HEK293T (cell line): ENCODE measurements at regions not wholly inside any gene's neighbourhood (a gene's known extent, or its start where the extent isn't known, plus 50 kb on each side); places are given as distances from the start of the nearest gene placed in this dataset.

ENCODE experiments used
- CTCF ChIA-PET: fragments of 350-600 bp; formaldehyde crosslinking; extraction: SDS; loops from one replicate; lab custom pipeline; 2021; ENCODE audit warnings: antibody characterized with exemption, inconsistent platforms; lab: Yijun Ruan, JAX
- POLR2A ChIA-PET: fragments of 350-600 bp; formaldehyde crosslinking; extraction: SDS; loops from one replicate; lab custom pipeline; 2020; ENCODE audit warnings: antibody characterized with exemption, inconsistent platforms; lab: Yijun Ruan, JAX
- DNase-seq: peaks from one replicate; pipeline ENCODE4 v3.0.0; 2012; ENCODE audit warnings: mixed read lengths; ENCODE audit errors: extremely low spot score
- ARNT ChIP-seq: fragments of 450-650 bp; IDR thresholded peaks from 2 replicates; pipeline ENCODE4 v1.6.1; 2017; ENCODE audit warnings: mild to moderate bottlenecking
- BHLHE40 ChIP-seq: fragments of 450-650 bp; IDR thresholded peaks from 2 replicates; pipeline ENCODE4 v1.6.1; 2016; ENCODE audit warnings: mild to moderate bottlenecking, moderate library complexity, borderline replicate concordance
- CTBP1 ChIP-seq: fragments of 450-650 bp; IDR thresholded peaks from 2 replicates; pipeline ENCODE4 v1.6.1; 2016; ENCODE audit warnings: borderline replicate concordance
- ELF4 ChIP-seq: fragments of 450-650 bp; IDR thresholded peaks from 2 replicates; pipeline ENCODE4 v1.6.1; 2017; ENCODE audit warnings: antibody characterized with exemption
- FOXA1 ChIP-seq: fragments of 450-650 bp; IDR thresholded peaks from 2 replicates; pipeline ENCODE4 v1.6.1; 2016; ENCODE audit warnings: mild to moderate bottlenecking
- FOXK2 ChIP-seq: fragments of 450-650 bp; IDR thresholded peaks from 2 replicates; pipeline ENCODE4 v1.6.1; 2016; ENCODE audit warnings: mild to moderate bottlenecking
- FOXM1 ChIP-seq: fragments of 450-650 bp; IDR thresholded peaks from 2 replicates; pipeline ENCODE4 v1.6.1; 2017; ENCODE audit warnings: mild to moderate bottlenecking, borderline replicate concordance
- HDGF ChIP-seq: fragments of 450-650 bp; IDR thresholded peaks from 2 replicates; pipeline ENCODE4 v1.6.1; 2017; ENCODE audit warnings: antibody characterized with exemption, borderline replicate concordance
- L3MBTL2 ChIP-seq: fragments of 450-650 bp; conservative IDR thresholded peaks from 2 replicates; pipeline ENCODE4 v1.6.1; 2016; ENCODE audit warnings: mild to moderate bottlenecking
- LEF1 ChIP-seq: fragments of 450-650 bp; IDR thresholded peaks from 2 replicates; pipeline ENCODE4 v1.6.1; 2017; ENCODE audit warnings: mild to moderate bottlenecking, borderline replicate concordance
- NFRKB ChIP-seq: fragments of 450-650 bp; IDR thresholded peaks from 2 replicates; pipeline ENCODE4 v1.6.1; 2016; ENCODE audit warnings: mild to moderate bottlenecking, moderate library complexity
- SP1 ChIP-seq: fragments of 450-650 bp; IDR thresholded peaks from 2 replicates; pipeline ENCODE4 v1.6.1; 2017
- SUZ12 ChIP-seq: fragments of 450-650 bp; IDR thresholded peaks from 2 replicates; pipeline ENCODE4 v1.6.1; 2016; ENCODE audit warnings: mild to moderate bottlenecking
- TARDBP ChIP-seq: fragments of 450-650 bp; IDR thresholded peaks from 2 replicates; pipeline ENCODE4 v1.6.1; 2016
- ZNF384 ChIP-seq: fragments of 450-650 bp; IDR thresholded peaks from 2 replicates; pipeline ENCODE4 v1.6.1; 2016
- TF ChIP-seq, protein P1 (sequence below): fragments of 450-650 bp; IDR thresholded peaks from 2 replicates; pipeline ENCODE4 v1.6.1; 2016

DNA sequence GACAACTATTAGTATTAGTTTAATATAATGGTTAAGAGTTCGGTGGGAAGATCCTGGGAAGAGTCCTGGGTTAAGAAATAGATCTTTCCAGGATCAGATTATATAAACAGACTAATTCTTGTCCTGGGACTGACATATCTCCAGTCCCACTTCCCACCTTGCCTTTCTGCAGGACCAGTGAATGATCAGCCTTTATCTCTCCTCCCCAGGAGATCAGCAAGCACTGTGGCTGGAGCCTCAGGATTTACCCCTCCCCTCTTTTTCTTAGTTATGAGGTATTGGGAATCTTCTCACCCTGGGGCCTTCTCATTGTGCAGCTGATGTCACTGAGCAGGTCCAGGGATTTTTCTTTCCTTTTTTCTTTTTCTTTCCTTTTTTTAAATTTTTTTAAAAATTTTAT, 135.7 kb upstream of the UMPS start:
- TF ChIP-seq ZNF384 (no peak), FOXA1 (no peak), TARDBP (no peak), BHLHE40 (no peak), NFRKB (no peak), FOXK2 (no peak), HDGF (no peak), FOXM1 (no peak), LEF1 (no peak), ELF4 (no peak), L3MBTL2 (no peak), ARNT (no peak), SP1 (no peak), SUZ12 (no peak), CTBP1 (no peak)
- TF ChIP-seq, protein P1, sequence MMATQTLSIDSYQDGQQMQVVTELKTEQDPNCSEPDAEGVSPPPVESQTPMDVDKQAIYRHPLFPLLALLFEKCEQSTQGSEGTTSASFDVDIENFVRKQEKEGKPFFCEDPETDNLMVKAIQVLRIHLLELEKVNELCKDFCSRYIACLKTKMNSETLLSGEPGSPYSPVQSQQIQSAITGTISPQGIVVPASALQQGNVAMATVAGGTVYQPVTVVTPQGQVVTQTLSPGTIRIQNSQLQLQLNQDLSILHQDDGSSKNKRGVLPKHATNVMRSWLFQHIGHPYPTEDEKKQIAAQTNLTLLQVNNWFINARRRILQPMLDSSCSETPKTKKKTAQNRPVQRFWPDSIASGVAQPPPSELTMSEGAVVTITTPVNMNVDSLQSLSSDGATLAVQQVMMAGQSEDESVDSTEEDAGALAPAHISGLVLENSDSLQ: no peak
- DNase-seq: no peak
- CTCF ChIA-PET: no interaction called here
- POLR2A ChIA-PET: no interaction called here

DNA sequence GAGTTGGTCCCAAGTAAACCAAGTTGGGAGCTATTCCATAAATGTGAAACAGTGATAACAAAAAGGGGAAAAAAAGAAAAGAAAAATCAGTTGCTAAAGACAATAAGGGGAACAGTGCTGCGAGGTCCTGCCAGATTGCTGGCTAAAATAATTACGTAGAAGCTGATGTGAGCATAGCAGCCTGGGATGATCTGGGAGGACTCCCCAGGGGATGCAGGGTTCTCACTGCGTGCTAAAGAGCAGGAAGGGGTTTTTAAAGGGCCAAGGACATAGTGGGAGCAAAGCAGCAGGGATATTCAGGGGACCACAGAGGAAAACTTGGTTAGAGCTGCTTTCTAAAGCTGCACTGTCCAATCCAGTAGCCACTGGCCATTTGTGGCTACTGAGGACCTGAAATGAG, 133.0 kb upstream of the UMPS start:
- ChIA-PET CTCF (no interaction called here), POLR2A (no interaction called here)
- TF ChIP-seq BHLHE40: no peak
- TF ChIP-seq HDGF: no peak
- no peak for DNase-seq

- no peak for DNase-seq
- CTCF ChIA-PET: no interaction called here
- no peak for TF ChIP-seq ZNF384
- TF ChIP-seq ELF4: no peak
- TF ChIP-seq LEF1: no peak
- no peak for TF ChIP-seq TARDBP
- POLR2A ChIA-PET: no interaction called here
These were observed 132.3 kb upstream of the UMPS start for GRCh38 chr3:124597979-124598378.

DNA sequence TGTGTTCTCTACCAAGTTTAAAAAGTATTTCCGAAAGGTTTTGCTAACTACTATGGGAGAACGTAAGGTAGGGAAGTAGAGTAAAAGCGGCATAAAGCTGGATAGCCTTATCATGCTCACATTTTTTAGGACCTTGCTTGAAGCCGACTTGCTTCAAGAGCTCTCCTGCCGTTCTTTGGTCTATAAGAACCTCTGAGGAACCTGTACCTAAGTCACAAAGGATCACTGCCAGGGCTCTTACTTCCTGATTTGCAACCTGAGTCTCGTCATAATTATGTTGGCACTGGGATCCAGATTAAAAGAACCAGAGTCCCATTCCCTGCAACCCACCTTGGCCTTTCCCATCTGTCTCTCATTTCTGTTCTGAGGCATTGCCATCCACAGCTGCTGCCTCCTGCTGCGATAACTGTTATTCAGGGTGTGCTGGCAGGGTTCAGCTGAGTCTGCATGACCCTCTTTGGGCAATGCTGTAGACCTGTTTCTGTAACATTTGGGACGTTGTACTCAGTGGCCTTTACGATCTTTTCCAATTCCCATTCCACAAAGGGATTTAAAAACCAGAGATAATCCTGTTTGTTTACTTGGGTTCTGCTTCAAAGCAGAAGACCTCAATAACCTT, 131.0 kb upstream of the UMPS start:
- CTCF ChIA-PET: no interaction called here
- TF ChIP-seq, protein P1: no peak
- no peak for TF ChIP-seq ZNF384
- no peak for TF ChIP-seq HDGF
- no peak for TF ChIP-seq TARDBP
- no peak for TF ChIP-seq LEF1
- no peak for TF ChIP-seq BHLHE40
- TF ChIP-seq ELF4: no peak
- TF ChIP-seq NFRKB: no peak
- TF ChIP-seq SUZ12: no peak
- no peak for TF ChIP-seq FOXA1
- TF ChIP-seq ARNT: no peak
- no peak for TF ChIP-seq FOXM1
- no peak for TF ChIP-seq SP1
- TF ChIP-seq CTBP1: no peak
- TF ChIP-seq FOXK2: no peak
- no peak for TF ChIP-seq L3MBTL2
- DNase-seq: no peak
- POLR2A ChIA-PET: no interaction called here

DNA sequence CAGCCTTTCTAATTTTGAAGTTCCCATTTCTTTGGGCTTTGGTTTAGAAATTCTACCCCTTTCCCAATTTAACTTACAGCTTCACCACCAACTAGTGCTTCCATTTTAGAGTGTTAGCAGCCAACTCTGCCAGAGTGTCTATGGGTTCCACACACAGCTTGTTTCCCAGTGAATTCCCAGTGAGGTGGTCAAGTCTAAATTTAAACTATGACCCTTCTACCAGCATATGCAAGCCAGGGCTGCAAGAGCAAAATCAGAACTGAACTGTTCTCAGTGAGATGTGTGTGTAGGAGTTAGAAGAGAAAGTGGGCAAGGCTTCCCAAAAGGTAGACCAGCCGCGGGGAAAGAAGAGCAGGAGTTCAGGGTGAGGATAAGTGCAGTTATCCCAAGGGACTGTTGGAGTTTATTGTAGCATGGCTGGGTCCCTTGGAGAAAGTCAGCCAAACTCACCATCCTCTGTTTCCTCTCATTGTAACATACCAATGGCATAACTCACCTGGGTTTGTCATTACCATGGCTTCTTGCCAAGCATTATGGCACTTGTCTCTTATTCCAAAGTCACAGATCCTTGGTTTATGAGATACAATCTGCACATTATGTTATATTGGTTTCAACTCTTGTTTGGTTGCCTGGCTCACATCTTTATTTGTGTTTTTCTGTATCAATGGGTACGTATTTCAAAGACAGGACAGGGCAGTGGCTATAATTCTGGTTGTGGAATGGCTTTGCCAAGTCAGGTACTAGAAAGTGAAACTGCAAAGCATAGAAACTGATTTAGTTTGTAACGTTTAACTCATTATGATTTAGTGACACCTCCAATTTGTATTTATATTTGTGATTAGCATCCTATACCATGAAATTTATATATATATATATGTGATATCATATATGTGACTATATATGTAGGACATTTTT, 130.2 kb upstream of the UMPS start:
- DNase-seq: no peak
- CTCF ChIA-PET: no interaction called here
- POLR2A ChIA-PET: no interaction called here
- TF ChIP-seq FOXA1 (no peak), ZNF384 (no peak), TARDBP (no peak), HDGF (no peak), ARNT (no peak), ELF4 (no peak), LEF1 (no peak), SP1 (no peak)
- TF ChIP-seq, protein P1: no peak

GRCh38 chr3:124600765-124601164, 129.5 kb upstream of the UMPS start:
- POLR2A ChIA-PET: no interaction called here
- DNase-seq: no peak
- CTCF ChIA-PET: no interaction called here
- TF ChIP-seq NFRKB: no peak
- no peak for TF ChIP-seq ARNT
- no peak for TF ChIP-seq BHLHE40
- no peak for TF ChIP-seq LEF1
- TF ChIP-seq FOXA1: no peak
- no peak for TF ChIP-seq HDGF
- no peak for TF ChIP-seq ZNF384
- no peak for TF ChIP-seq FOXK2
- TF ChIP-seq CTBP1: no peak
- no peak for TF ChIP-seq L3MBTL2
- TF ChIP-seq, protein P1: no peak
- TF ChIP-seq SP1: no peak
- TF ChIP-seq FOXM1: no peak
- no peak for TF ChIP-seq TARDBP
- no peak for TF ChIP-seq SUZ12
